ENCODE measurements at regions not wholly inside any gene's neighbourhood (a gene's known extent, or its start where the extent isn't known, plus 50 kb on each side); places are given as distances from the start of the nearest gene placed in this dataset.
"Not testable (repeated sequence)": the region's sequence is repeated elsewhere in the genome, so short reads cannot be mapped to it uniquely, and the experiment has no call there.

- TF ChIP-seq POLR2A (IDR thresholded peaks at IDR 0.05; ENCODE audit: low read length); GATA1 (IDR thresholded peaks at IDR 0.05; ENCODE audit: low read depth, low read length): not testable (repeated sequence)
Observed at GRCh38 chr20:11513241-11513745, 404.4 kb upstream of the BTBD3 start.
